MM.1S (cell line): ENCODE measurements at regions not wholly inside any gene's neighbourhood (a gene's known extent, or its start where the extent isn't known, plus 50 kb on each side); places are given as distances from the start of the nearest gene placed in this dataset.

ENCODE experiments used
- CTCF ChIP-seq: fragments of 300-600 bp; sonication (generic); IDR thresholded peaks from 2 replicates; pipeline ENCODE4 v1.5.1; 2016; ENCODE audit warnings: antibody characterized with exemption, low read length, mixed read lengths
- EZH2 ChIP-seq: fragments of 300-600 bp; sonication (generic); optimal IDR thresholded peaks from 2 replicates; pipeline ENCODE3; 2017; ENCODE audit warnings: low read depth, mild to moderate bottlenecking, antibody characterized with exemption, low read length, mixed read lengths
- EZH2phosphoT487 ChIP-seq: fragments of 300-600 bp; sonication (generic); IDR thresholded peaks from 2 replicates; pipeline ENCODE4 v1.6.1; 2018; ENCODE audit warnings: antibody characterized with exemption, low read length

GRCh38 chr20:55782224-55782911, 223.0 kb downstream of the CBLN4 start:
- no peak for TF ChIP-seq CTCF
- no peak for TF ChIP-seq EZH2
- TF ChIP-seq EZH2phosphoT487: no peak
